GM06990 (cell line): ENCODE measurements at regions not wholly inside any gene's neighbourhood (a gene's known extent, or its start where the extent isn't known, plus 50 kb on each side); places are given as distances from the start of the nearest gene placed in this dataset.

ENCODE experiments used
- DNase-seq: peaks from one replicate; pipeline ENCODE4 v3.0.0-alpha.2; 2011; ENCODE audit not compliant: insufficient read length; ENCODE audit errors: extremely low read depth
- H3K27me3 ChIP-seq: replicated peaks from 2 replicates; pipeline ENCODE4 v1.6.0; 2011; ENCODE audit warnings: low read length; ENCODE audit not compliant: control insufficient read depth, insufficient read depth
- H3K36me3 ChIP-seq: 2 replicates; pipeline ENCODE4 v1.5.1; 2011; ENCODE audit warnings: low read length; ENCODE audit not compliant: control insufficient read depth, insufficient read depth
- H3K4me3 ChIP-seq: replicated peaks from 2 replicates; pipeline ENCODE4 v1.5.1; 2011; ENCODE audit warnings: low read depth, mild to moderate bottlenecking, control low read depth, low read length
- CTCF ChIP-seq: IDR thresholded peaks from 2 replicates; pipeline ENCODE4 v1.5.1; 2011; ENCODE audit warnings: low read length, control low read depth, mild to moderate bottlenecking, inconsistent platforms; ENCODE audit not compliant: insufficient read depth, poor library complexity, severe bottlenecking

GRCh38 chr1:82515650-82516049 is 714.9 kb downstream of the ADGRL2 start:
- Histone ChIP-seq H3K27me3 (no peaks in the 10 kb centered on the region), H3K36me3 (no peaks in the 10 kb centered on the region), H3K4me3 (no peak overlapping the region)
- DNase-seq, result no peak
- no peak for TF ChIP-seq CTCF

GRCh38 chr1:82511441-82511840 is 710.7 kb downstream of the ADGRL2 start:
- no peak for TF ChIP-seq CTCF
- no peaks in the 10 kb centered on the region for H3K36me3 ChIP-seq
- no peak overlapping the region for H3K4me3 ChIP-seq
- no peak for DNase-seq
- H3K27me3 ChIP-seq, result no peaks in the 10 kb centered on the region

GRCh38 chr1:82510431-82510830 is 709.7 kb downstream of the ADGRL2 start:
- no peak for TF ChIP-seq CTCF
- Histone ChIP-seq H3K36me3 (no peaks in the 10 kb centered on the region), H3K4me3 (no peak overlapping the region), H3K27me3 (no peaks in the 10 kb centered on the region)
- DNase-seq, result no peak

- no peaks in the 10 kb centered on the region for H3K36me3 ChIP-seq
- no peak overlapping the region for H3K4me3 ChIP-seq
- no peak for TF ChIP-seq CTCF
- no peaks in the 10 kb centered on the region for H3K27me3 ChIP-seq
- no peak for DNase-seq
Measured at GRCh38 chr1:82507011-82507410, 706.3 kb downstream of the ADGRL2 start.

GRCh38 chr1:82503822-82504221 is 703.1 kb downstream of the ADGRL2 start:
- no peak for TF ChIP-seq CTCF
- DNase-seq, result no peak

GRCh38 chr1:82499022-82499421 is 698.3 kb downstream of the ADGRL2 start:
- no peaks in the 10 kb centered on the region for H3K27me3 ChIP-seq
- DNase-seq, result no peak

More at GRCh38 chr1:82503822-82504221, 703.1 kb downstream of the ADGRL2 start:
- no peaks in the 10 kb centered on the region for H3K27me3 ChIP-seq
- no peaks in the 10 kb centered on the region for H3K36me3 ChIP-seq
- no peak overlapping the region for H3K4me3 ChIP-seq

More at GRCh38 chr1:82499022-82499421, 698.3 kb downstream of the ADGRL2 start:
- Histone ChIP-seq H3K36me3 (no peaks in the 10 kb centered on the region), H3K4me3 (no peak overlapping the region)
- no peak for TF ChIP-seq CTCF
